ENCODE measurements at regions not wholly inside any gene's neighbourhood (a gene's known extent, or its start where the extent isn't known, plus 50 kb on each side); places are given as distances from the start of the nearest gene placed in this dataset.
A peak's percentile ranks its signal among the peaks of the same experiment; 100 is the strongest.
"Not testable (repeated sequence)": the region's sequence is repeated elsewhere in the genome, so short reads cannot be mapped to it uniquely, and the experiment has no call there.

DNA sequence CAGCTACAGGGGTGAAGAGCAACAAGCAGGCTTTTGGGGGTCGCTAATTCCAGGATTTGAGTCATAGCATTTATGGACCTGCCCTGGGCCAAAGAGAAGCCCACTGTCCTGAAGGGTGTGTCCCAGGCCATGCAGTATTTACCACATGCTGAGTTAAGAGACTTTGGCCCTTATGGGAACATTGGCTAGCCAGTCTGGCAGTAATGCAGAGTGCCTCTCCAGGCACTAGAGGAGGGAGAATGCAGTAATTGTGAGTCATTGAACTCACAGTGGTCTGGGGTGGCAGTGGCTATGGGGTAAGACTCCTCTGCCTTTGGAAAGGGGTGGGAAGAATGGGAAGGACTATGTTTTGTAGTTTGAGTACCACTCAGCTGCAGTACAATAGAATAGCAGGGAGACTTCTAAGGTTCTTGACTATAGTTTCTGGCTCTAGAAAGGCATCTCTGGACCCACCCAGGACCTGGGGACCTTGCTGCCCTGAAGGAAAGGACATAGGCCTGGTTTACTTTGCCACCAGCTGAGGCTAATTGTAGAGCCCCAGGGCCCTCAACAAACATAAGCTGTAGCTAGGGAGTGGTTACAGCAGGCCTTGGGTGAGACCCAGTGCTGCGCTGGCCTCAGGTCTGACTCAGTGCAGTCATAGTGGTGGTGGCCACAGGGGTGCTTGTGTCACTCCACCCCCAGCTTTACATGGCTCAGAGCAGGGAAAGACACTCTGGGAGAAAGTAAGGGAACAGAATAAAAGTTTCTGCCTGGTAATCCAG lies 520.9 kb downstream of the HTR1B start:
- DNase-seq = no peak

GRCh38 chr6:76940191-76940590 lies 523.1 kb downstream of the HTR1B start:
- DNase-seq = no peak

GRCh38 chr6:76914737-76915136 lies 548.6 kb downstream of the HTR1B start:
- DNase-seq = no peak

DNA sequence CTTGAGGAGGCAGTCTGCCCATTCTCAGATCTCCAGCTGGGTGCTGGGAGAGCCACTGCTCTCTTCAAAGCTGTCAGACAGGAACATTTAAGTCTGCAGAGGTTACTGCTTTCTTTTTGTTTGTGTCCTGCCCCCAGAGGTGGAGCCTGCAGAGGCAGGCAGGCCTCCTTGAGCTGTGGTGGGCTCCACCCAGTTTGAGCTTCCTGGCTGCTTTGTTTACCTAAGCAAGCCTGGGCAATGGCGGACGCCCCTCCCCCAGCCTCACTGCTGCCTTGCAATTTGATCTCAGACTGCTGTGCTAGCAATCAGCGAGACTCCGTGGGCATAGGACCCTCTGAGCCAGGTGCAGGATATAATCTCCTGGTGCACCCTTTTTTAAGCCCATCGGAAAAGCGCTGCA lies 557.8 kb downstream of the HTR1B start:
- DNase-seq = not testable (repeated sequence)

- no peak for DNase-seq
These were observed 570.7 kb downstream of the HTR1B start for GRCh38 chr6:76892542-76892941.

GRCh38 chr6:76888351-76888750 lies 574.9 kb downstream of the HTR1B start:
- no peak for DNase-seq

GRCh38 chr6:76886900-76887299 lies 576.4 kb downstream of the HTR1B start:
- DNase-seq = no peak

DNA sequence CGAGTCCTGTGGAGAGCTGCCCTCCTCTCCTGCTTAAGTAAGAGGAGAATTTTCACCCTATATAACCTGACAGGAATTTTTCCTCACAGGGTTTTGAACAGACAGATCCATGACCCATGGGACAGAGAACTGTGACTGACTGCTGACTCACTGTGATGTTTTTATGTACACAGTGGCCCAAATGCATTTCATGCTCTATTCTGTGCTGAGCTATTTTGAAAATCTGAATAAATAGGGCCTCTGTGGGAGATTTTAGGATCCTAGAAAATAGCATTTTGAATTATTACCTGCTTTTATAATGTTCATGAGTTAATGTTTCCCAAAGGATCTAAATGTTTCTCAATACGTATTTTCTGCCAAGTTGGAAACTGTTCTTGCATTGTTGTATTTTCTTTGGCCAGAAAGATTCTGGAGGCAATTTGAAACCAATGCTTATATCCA lies 577.4 kb downstream of the HTR1B start:
- DNase-seq = no peak

DNA sequence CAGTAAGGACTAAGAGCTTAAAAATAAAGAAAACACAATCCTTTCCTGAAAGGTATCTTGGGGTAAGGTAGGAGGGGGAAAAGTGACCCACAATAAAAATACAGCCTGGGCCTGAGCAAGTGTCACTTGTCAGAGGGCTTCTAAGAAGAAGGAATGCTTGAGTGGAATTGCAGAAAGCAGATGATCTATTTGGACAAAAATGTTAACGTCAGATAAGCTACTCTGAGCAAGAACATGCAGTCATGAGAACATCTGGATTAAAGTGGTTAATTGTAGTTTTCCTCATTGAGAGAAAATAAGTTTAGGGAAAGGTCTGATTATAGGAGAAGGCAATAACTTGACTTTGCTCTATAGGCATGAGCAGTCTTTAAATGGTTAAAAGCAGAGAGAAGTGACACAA lies 581.9 kb downstream of the HTR1B start:
- DNase-seq = no peak

- DNase-seq = peak; percentile 82
These were observed 586.3 kb downstream of the HTR1B start for GRCh38 chr6:76876922-76877553.

GRCh38 chr6:76876430-76876829 lies 586.9 kb downstream of the HTR1B start:
- not testable (repeated sequence) for DNase-seq

- DNase-seq = no peak
These were observed 596.1 kb downstream of the HTR1B start for GRCh38 chr6:76867182-76867581.

DNA sequence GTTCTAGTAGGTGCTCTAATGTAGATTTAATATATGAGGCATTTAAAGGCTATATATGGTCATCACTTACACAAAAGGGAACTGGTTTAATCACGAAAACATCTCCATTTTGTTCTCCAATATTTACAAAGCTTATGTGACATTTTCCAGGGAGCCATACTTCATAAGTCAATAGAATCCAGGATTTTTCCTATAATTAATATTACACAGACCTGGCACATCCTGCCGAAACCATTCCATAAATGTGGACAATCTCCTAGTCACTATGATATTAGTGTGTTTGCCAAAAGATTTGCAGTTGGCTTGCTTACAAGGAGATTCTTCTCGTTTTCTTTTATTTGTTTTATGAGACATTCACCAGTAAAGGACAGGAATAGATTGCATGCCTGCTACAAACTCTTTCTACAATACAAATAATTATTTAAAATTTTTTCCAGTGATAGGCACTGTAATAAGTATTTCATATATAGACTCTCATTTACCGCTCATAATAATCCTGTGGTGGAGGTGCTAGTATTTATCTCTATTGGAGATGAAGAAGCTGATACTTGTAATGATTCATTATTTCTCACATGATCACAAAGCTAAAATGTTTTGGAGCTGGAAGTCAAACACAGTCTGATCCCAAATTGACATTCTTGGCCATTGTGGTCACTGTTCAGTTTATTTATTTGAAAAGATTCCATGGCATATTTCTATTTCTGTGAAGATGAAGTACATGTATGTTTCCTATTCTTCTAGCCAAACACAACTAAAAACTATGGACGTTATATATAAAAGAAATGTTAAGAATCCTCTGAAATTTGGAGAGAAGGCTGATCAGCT lies 597.0 kb downstream of the HTR1B start:
- no peak for DNase-seq

DNA sequence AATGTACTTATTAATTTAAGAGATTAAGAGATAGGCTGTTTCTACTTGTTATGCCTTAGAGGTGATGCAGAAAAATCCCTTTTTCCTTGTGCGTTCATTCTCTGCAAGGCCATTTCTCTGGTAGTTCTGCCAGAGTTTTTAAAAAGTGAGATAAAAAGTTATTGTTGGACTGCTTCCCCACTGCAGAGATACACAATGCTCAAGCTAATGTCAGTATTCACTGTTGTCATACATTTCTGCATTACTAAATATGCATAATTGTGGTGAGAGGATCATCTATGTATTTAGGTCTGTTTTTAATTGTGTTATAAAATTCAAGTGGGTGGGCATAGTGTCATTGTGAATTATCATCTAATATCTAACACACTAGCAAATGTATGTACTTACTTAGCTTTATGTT lies 600.4 kb downstream of the HTR1B start:
- DNase-seq = no peak

GRCh38 chr6:76861403-76861802 lies 601.9 kb downstream of the HTR1B start:
- no peak for DNase-seq

GRCh38 chr6:76856065-76856464 lies 607.2 kb downstream of the HTR1B start:
- DNase-seq = no peak

DNA sequence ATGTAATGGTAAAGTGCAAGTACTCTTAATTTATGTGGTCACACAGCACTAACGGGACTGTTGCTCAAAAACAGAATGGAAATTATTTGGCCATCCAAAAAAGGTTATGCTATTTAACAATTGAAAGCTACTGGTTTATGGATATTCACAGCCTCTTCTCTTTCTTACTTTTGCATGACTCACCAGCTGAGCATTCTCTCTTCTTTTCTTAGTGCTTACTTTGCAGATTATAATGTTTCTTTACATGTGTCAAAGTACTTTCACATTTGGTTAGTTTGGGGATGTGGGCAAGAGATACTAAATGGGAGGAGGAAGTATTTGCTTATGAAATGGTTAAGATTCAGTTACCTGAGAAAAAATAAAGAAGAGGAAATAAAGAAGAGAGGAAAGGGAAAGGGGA lies 610.5 kb downstream of the HTR1B start:
- DNase-seq = no peak

DNA sequence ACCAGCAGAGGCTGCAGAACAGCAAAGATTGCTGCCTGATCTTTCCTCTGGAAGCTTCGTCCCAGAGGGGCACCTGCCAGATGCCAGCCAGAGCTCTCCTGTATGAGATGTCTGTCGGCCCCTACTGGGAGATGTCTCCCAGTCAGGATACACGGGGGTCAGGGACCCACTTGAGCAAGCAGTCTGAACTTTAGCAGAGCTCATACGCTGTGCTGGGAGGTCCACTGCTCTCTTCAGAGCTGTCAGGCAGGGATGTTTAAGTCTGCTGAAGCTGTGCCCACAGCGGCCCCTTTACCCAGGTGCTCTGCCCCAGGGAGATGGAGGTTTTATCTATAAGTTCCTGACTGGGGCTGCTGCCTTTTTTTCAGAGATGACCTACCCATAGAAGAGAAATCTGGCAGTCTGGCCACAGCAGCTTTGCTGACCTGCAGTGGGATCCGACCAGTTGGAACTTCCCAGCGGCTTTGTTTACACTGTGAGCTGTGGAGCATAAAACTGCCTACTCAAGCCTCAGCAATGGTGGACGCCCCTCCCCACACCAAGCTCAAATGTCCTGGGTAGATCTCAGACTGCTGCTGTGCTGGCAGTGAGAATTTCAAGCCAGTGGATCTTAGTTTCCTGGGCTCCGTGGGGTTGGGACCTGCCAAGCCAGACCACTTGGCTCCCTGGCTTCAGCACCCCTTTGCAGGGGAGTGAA lies 613.9 kb downstream of the HTR1B start:
- peak; percentile 9 for DNase-seq

DNA sequence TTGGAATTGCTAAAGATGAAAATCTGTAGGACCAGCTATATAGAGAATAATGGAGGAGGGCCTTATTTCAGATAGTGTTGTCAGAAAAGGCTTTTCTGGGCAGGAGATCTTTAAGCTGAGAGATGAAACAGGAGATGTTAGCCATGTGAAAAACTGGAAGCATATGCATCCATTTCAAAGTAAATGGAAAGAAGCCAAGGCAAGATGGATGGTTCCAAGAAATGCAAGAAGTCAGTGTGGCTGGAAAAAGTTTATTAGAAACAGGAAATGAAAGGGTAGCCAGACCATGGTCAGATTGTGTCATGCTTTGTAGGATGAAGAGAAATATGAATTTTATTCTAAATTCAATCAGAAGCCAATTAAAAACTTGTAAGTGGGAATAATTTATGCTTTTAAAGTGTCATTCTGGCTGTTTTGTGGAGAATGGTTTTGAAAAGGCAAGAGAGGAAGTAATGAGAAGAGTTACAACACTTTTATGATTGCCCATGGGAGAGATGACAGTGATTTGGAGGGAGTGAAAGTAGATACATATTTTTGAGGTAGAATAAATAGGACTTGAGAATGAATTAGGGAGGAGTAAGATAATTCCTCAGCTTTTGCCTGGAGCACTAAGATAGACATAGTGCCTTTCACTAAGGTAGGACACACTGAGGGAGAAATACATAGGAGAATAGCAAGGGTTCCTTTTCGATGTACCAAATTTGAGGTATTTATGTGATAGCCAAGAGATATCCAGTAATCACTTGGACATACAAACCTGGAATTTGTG lies 620.1 kb downstream of the HTR1B start:
- no peak for DNase-seq

- no peak for DNase-seq
These were observed 622.4 kb downstream of the HTR1B start for GRCh38 chr6:76840865-76841264.

DNA sequence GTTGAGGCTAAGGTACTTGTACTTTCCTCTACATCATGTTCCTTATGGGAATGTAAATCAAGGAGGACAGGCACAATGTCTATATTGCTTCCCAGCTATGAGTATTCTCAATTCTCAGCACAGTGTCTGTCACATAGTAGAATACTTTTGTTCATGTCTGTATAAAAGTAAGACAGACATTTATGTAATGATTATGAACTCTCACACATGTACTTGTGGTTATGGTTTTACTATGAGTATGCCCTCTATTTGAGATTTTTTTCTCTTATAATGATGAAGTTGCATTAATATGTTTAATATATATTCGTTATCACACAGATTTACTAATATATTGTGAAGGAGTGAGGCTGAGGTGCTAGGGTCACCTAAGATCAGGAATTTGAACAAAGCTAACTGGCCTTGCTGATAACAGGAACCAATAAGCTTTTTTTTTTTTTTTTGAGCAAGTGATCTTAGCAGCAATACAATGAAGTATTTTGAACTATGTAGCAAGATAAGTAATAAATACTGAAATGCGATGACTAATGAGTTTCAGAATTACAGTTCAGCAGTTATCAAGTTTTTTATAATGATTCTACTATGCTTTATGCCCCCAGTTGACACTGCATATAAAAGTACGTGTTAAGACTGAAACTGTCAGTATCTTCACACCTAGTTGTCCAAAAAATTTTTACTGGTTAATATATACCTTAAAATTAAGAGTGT lies 623.1 kb downstream of the HTR1B start:
- no peak for DNase-seq

GRCh38 chr6:76839505-76839904 lies 623.8 kb downstream of the HTR1B start:
- DNase-seq = no peak

Data from NCI-H748 treated with DMSO at 0.1 percent for 48 hours (cell line).